AG09319 (cell line): ENCODE measurements at regions not wholly inside any gene's neighbourhood (a gene's known extent, or its start where the extent isn't known, plus 50 kb on each side); places are given as distances from the start of the nearest gene placed in this dataset.

Experiments used
- DNase-seq: peaks from one replicate; pipeline ENCODE4 v3.0.0-alpha.2; 2010; ENCODE audit warnings: low read depth; ENCODE audit errors: extremely low read depth
- CTCF ChIP-seq: IDR thresholded peaks from 2 replicates; pipeline ENCODE4 v1.5.1; 2011; ENCODE audit warnings: low read depth, mild to moderate bottlenecking, inconsistent platforms, low read length, moderate library complexity

GRCh38 chr15:87602371-87602770 is 654.2 kb downstream of the NTRK3 start:
- no peak for TF ChIP-seq CTCF
- no peak for DNase-seq

GRCh38 chr15:87599616-87600015 is 656.9 kb downstream of the NTRK3 start:
- no peak for TF ChIP-seq CTCF
- no peak for DNase-seq

- TF ChIP-seq CTCF: no peak
- no peak for DNase-seq
Measured at GRCh38 chr15:87597346-87598052, 659.0 kb downstream of the NTRK3 start.

GRCh38 chr15:87591582-87591981 is 665.0 kb downstream of the NTRK3 start:
- DNase-seq: no peak
- no peak for TF ChIP-seq CTCF

GRCh38 chr15:87591042-87591441 is 665.5 kb downstream of the NTRK3 start:
- DNase-seq: no peak
- no peak for TF ChIP-seq CTCF

GRCh38 chr15:87589134-87589533 is 667.4 kb downstream of the NTRK3 start:
- no peak for TF ChIP-seq CTCF
- no peak for DNase-seq

- no peak for DNase-seq
- no peak for TF ChIP-seq CTCF
Measured at GRCh38 chr15:87582169-87582568, 674.4 kb downstream of the NTRK3 start.
